NCI-H1105 (cell line): ENCODE measurements at regions not wholly inside any gene's neighbourhood (a gene's known extent, or its start where the extent isn't known, plus 50 kb on each side); places are given as distances from the start of the nearest gene placed in this dataset.

ENCODE experiments used
- DNase-seq: peaks from one replicate; lab custom pipeline; 2025; lab: John Stamatoyannopoulos, UW

- DNase-seq = no peak
Observed at GRCh38 chr7:121810831-121811672, 61.9 kb upstream of the PTPRZ1 start.

DNA sequence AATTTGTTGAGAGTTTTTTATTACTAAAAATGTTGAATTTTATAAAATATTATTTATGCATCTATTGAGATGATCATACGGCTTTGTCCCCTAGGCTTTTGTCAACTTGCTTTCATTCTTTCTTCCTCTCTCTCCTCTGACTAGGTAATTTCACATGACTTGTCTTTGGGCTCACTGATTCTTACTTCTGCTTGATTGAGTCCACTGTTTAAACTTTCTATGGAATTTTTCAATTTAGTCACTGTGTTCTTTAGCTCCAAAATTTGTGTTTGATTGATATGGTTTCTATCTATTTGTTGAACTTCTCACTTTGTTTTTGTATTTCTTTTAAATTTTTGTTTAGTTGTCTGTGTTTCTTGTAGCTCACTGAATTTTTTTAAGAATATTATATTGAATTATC, 65.9 kb upstream of the PTPRZ1 start:
- no peak for DNase-seq

DNA sequence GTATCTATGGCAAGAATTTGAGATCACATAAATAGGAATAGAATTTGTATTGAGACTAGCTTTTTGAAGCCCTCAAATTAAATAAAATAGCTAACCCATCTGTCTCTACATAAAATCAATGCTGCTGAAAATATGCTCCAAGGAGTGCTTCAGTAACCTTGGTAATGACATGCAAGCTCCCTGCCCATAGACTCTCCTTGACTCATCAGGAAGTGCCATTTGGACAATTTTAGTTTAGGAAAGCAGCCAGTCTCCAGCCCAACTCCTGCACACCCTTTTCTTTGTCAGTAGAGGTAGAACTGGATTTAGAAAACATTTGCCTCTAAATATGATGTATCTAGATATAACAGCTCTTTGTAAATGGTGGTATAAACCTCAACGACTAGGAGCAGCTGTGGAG, 69.9 kb upstream of the PTPRZ1 start:
- DNase-seq = no peak

GRCh38 chr7:121800916-121801675, 71.9 kb upstream of the PTPRZ1 start:
- no peak for DNase-seq

DNA sequence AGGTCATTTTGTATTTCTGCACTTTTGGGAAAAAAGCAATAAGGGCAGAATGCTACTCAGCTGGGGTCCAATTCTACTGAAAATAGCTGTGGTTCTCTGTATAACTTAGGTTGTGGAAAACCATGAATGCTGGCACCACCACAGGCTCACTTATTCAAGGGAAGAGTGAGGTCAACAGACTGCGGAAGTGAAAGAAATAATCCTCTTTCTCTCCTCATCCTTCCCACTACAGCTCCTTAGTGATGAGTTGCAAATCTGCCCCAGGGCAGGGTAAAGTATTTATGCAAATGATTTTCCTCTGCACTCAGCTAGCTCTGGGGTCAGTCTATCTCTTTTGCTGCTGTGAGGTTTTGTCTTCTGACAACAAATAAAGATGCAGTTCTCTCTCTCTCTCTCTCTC, 74.1 kb upstream of the PTPRZ1 start:
- DNase-seq = no peak

DNA sequence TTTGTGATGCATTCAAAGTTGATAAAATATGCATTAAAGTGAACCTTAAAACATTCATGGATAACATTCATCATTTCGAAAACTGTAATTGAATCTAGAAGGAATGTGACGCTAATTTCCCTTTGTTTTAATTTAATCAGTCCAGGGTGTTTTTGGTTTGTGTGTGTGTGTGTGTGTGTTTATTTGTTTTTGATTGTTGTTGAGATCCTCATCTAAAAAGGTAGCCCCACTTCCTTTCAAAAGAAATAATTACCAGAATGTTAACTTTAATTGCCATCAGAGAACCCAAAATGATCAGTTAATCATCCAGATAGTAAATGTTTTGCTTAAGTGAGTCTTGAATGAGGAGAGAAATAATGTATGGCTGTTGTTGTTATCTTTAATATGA, 74.5 kb upstream of the PTPRZ1 start:
- DNase-seq = no peak

DNA sequence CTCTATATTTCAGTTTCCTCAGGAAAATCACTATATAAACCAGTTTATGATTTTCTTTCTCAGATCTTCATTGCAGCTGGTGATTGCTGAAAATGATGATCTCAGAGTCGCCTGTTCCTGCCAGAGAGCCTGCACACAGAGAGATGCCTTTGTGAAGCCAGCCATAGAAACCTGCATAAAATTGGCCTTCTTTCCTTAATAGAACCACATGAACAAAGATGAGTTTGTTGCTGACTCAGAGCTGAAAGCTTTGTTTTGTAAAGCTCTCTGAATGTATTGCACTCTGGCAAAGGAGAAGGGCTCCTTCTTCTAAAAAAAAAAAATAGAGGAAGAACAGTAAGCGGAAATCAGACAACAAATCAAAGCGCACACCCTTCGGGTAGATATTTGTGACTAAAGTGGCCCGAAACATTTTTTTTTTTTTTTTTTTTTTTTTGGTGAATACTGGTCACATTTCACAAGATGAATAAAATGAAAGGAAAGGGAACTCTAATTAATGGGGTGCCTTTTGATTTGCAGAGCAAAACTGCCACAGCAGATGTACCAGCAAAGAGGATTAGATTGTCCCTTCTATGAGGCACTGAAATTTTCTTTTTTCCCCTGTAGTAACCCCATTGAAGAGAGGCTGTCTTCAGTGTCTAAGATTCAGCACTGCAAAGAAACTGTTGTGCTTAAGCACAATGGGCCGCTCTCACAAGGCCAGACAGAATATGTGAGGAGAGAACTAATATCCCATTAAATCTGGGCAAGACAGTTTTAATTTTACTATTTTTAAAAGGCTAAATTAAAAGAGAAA, 75.1 kb upstream of the PTPRZ1 start:
- DNase-seq = no peak

- no peak for DNase-seq
Observed at GRCh38 chr7:121796936-121797656, 75.9 kb upstream of the PTPRZ1 start.

GRCh38 chr7:121796381-121796780, 76.6 kb upstream of the PTPRZ1 start:
- DNase-seq = no peak

GRCh38 chr7:121795736-121796135, 77.2 kb upstream of the PTPRZ1 start:
- no peak for DNase-seq

GRCh38 chr7:121793716-121794115, 79.2 kb upstream of the PTPRZ1 start:
- DNase-seq = no peak

- no peak for DNase-seq
Observed at GRCh38 chr7:121777672-121778071, 95.3 kb upstream of the PTPRZ1 start.

DNA sequence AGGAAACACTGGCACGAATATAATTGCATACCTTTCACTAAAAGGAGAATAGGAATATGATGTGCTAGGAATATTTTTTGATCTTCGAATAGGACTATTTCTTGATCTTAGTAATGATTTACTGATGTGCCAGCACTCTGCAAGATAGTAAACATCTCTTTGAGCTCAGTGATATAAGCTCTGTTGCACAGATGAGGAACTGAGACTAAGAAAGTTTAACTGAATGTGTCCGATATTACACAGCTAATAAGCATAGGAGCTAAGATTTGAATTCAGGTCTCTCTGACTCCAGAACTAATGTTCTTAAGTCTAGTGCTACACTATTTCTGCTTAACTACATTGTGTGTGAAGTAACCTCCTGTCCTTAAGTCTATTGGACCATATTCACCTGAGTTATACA, 98.4 kb upstream of the PTPRZ1 start:
- DNase-seq = no peak

DNA sequence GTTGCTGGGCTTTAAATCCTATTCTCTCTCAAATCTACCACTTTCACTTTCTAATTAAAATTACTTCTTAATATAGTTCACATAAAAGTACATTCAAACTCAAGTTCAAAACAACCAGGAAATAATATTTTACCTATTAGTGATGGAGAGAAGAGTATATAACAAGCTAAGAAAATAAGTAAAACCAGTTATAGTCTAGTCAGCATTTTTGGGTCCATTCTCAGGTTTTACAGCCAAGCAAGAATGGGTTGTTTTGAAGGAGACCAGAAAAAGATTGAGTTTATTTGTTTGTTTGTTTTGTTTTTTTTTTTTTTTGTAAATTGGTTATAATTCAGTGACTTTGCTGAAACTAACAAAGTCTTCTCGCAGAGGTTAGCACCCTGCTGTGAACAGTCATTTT, 106.3 kb upstream of the PTPRZ1 start:
- no peak for DNase-seq

DNA sequence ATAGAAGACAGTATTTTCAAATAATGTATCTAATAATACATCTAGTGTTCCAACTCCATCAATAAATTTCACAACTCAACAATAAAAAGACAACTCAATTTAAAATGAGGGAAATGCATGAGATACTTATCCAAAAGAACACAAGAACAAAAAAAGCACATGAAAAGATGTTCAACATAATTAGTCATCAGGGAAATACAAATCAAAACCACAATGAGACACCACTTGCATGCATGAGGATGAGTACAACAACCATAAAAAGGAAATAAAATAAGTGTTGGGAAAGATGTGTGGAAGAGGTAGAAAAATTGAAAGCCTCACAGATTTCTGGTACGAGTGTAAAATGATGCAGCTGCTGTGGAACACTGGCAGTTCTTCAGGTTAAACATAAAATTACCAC, 111.6 kb upstream of the PTPRZ1 start:
- no peak for DNase-seq

DNA sequence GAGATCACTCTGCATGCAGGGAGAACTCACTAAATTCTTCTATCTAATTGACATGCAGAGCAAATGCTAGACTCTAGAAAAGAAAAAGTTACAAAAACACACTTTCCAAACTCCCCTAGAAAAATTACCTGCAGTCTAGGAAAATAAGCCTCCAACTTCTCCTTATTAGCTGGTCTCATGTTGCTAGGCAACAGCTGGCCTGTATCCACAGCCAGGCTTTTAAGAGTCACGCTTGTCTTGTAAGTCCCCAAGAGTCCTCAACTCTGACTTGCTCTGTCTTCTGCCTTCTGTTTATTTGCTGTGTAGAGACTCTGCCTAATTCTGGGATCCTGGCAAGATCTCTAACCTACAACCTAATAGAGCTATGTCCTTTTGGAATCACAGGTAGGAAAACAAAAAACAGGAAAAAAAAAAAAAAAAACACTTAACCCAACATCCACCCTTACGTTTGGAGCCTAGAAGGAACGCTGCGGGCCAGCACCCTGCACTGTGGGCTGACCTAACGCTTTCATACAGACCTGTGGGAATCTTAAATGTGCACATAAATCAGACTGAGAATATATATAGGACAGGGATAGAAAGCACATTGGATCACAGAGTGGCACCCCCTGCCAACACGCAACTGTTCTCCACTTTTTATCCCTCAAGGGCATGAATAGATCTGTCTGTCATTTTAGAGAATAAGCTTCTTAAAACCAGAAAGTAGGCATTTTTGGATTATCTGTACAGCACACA, 117.0 kb upstream of the PTPRZ1 start:
- peak; percentile 54 for DNase-seq

DNA sequence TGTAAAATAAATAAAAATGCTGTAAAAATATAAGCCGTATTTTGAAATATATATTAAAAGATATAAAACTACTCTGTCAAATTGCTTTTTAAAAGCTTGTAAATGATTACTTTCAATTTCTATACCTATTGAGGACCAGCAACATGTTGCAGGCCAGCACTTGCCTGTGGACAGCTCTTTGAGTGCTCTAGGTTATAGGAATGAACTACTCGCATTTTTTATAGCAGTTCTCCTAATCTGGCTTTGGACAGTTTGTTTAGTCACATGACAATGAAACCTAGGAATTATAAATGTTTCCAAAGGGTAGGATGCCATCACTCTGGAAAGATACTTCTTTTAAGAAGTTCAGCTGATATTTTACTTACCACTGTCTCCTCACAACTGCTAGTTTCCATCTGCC, 117.7 kb upstream of the PTPRZ1 start:
- no peak for DNase-seq

DNA sequence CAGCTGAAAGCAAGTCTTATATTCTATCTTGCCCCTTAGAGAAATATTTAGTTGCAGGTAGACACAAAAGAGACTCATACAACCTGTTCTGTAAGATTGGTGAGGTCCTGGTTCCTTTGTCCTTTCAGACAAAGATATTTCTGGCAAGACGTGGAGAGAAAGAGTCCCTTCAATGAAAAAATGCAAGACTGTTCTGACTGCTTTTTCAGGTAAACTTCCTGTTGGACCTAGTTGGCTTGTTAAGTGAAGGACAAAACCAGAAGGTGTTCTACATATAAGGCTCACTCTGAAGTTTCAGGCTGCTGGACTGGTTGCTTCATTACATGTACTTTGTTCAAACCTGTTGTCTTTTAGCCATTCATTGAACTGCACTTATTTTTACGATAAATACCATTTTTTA, 119.0 kb upstream of the PTPRZ1 start:
- no peak for DNase-seq

- DNase-seq = no peak
Observed at GRCh38 chr7:121752706-121753105, 120.3 kb upstream of the PTPRZ1 start.

GRCh38 chr7:121748546-121748945, 124.4 kb upstream of the PTPRZ1 start:
- no peak for DNase-seq

DNA sequence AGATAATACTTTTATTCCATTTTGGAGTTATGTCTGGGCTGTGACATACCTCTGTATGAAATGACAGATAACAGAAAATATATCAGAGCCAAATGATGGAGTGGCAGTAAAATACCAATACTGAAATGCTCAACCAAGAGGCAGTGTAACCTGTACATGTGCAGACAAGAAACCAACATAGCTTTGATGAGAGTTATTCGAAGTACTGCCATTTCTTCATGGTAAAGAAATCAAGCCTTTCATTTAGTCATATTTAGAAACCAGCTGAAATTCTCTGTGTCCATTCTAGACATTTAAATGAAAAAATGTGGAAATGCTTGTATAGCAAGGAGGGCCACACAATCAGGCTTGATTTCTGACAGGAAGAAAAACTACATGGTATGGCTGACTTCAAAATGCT, 127.1 kb upstream of the PTPRZ1 start:
- DNase-seq = no peak
